AG10803 (cell line): ENCODE measurements at regions not wholly inside any gene's neighbourhood (a gene's known extent, or its start where the extent isn't known, plus 50 kb on each side); places are given as distances from the start of the nearest gene placed in this dataset.

Experiments used
- DNase-seq: peaks from one replicate; pipeline ENCODE4 v3.0.0; 2010; ENCODE audit warnings: low read depth
- H3K4me3 ChIP-seq: 2 replicates; pipeline ENCODE4 v1.5.1; 2011; ENCODE audit warnings: mild to moderate bottlenecking, low read length, control low read depth
- TF ChIP-seq, protein P1 (sequence below): conservative IDR thresholded peaks from 2 replicates; pipeline ENCODE4 v1.5.1; 2011; ENCODE audit warnings: mild to moderate bottlenecking, low read length, control low read depth, inconsistent platforms

DNA sequence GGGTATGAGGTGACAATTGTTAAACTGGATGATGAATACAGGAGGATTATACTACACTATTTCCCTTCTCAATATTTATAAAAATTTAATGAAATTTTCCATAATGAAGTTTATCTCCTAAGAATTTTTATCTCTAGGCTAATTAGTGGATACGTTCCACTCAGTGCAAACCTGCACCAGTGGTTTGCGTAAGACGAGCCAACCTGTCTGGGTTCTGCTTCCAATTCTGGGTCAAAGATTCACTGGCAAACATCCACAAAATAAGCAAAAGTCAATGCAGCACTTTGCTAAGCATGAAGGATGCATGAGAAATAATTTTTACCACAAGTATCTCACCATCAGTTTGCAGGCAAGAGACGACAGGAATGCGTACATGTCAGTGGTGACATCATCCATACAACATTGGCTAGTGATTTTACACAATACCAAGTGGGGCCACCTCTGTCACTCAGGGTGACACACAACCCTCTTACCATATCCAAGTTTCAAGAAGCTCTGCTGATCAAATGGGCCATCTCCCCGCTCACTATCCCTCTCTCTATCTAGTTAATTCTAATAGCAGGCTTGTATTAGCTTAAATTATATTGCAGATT lies 51.7 kb downstream of the FAM50B start:
- TF ChIP-seq, protein P1, sequence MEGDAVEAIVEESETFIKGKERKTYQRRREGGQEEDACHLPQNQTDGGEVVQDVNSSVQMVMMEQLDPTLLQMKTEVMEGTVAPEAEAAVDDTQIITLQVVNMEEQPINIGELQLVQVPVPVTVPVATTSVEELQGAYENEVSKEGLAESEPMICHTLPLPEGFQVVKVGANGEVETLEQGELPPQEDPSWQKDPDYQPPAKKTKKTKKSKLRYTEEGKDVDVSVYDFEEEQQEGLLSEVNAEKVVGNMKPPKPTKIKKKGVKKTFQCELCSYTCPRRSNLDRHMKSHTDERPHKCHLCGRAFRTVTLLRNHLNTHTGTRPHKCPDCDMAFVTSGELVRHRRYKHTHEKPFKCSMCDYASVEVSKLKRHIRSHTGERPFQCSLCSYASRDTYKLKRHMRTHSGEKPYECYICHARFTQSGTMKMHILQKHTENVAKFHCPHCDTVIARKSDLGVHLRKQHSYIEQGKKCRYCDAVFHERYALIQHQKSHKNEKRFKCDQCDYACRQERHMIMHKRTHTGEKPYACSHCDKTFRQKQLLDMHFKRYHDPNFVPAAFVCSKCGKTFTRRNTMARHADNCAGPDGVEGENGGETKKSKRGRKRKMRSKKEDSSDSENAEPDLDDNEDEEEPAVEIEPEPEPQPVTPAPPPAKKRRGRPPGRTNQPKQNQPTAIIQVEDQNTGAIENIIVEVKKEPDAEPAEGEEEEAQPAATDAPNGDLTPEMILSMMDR = no peak
- no peak for DNase-seq
- no peak overlapping the region for H3K4me3 ChIP-seq

DNA sequence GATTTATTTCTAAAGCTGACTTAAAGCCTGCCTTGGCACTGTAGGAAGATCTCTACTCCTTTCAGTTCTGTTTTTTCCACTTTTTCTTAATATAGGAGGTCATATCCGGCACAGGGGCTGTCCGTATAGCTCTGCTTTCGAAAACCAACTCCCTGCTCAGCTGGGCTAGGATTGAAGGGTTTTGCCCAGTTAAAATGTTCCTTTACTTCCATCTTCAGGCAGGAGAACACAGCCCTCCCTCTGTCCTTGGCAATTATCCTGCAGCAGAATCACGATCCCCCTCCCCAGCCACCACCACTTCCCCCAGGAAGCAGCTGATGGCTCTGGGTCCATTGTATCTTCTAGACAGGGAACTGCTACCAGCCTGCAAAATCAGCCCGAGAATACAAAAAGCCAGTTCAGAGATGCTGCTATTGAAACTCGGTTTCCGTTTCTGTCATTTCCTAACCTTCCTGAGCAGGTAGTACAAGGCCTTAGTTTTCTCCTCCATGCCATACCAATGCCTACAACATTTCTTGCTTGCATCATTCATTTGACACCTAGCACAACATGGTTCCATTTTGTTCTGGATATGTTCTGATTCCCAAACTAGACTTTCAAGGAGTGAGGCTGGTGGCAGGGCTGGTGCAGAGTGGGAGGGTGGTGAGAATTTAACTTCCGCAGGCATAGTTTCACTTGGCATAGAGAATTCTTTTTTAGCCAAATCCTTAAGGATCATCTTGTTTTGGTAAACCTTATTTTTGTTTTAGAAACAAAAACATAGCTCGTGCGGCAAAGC lies 53.9 kb downstream of the FAM50B start:
- TF ChIP-seq, protein P1 = no peak
- DNase-seq = no peak
- H3K4me3 ChIP-seq = no peak overlapping the region

DNA sequence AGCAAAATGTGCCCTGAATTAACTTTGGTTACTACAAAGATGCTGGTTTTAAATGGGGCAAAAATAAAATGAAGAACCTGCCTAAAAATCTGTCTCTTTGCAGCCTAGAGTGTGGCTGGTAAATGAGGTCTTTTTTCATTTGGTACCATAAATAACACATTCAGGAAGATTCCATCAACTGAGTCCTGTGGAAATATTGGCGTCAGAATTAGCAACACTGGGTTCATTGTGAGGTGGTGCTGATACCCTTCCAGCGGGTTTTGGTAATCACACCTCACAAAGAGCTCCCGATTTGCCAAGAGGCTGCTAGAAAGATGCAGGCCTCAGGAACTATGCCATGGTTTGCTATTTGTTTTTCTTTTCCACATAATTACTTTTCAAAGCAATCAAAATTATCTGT lies 55.3 kb downstream of the FAM50B start:
- no peak overlapping the region for H3K4me3 ChIP-seq
- TF ChIP-seq, protein P1 = no peak
- no peak for DNase-seq

DNA sequence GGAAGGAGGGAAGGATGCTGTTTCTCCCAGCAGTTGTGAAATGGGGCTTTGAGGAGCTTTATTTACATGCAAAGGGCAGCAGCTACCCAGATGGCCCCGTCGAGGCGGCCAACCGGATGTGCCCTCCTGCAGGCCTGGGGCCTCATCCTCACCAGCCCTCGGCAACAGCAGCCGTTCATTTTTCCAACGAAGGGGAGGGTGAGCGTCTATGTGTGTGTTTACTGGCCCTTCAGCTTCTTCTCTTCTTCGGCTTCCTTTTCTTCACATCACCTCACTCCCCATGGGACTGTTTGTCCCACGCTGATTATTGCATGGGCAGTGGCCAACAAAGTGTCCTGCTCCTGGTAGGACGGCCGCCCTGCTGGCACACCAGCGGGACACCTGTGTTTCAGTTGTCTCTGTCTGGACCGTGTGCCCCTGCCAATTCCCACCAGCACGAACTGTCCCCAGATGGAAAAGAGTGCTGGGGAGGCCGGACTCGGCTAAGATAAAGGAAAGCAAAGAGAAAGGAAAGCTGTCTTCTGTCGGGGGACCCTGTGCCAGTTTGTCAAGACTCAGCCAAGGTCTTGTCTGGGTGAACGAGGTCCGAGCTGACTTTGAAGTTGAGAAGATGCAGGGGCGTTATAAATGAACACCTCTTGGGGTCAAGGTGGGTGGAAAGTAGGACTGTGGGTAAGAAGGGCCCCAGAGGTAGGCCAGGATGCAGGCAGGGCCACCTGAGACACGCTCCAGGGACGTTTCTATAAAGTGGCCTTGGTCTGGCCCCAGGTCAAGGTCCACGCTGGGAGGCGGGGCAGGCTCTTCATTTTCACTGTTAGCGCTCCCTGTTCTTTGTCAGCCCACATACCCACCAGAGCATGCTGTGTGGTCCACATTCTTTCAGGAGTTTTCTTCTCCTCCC lies 57.0 kb downstream of the FAM50B start:
- TF ChIP-seq, protein P1 = no peak
- H3K4me3 ChIP-seq = no peak overlapping the region
- no peak for DNase-seq

DNA sequence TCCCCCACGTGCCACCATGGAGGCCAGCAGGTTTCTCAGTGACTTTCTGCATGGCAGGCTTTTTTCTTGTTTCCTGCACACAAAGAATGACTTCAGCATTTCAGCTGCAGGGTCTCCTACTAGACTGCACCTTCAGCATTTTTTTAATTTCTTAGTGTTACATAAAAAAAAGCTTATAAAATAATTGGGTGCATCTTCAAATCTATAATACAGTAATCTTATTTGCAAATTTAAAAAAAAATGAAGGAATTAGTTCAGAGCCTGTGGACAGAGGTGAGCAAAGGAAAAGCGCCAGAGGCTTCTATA lies 57.6 kb downstream of the FAM50B start:
- no peak for DNase-seq
- TF ChIP-seq, protein P1 = no peak
- no peak overlapping the region for H3K4me3 ChIP-seq

DNA sequence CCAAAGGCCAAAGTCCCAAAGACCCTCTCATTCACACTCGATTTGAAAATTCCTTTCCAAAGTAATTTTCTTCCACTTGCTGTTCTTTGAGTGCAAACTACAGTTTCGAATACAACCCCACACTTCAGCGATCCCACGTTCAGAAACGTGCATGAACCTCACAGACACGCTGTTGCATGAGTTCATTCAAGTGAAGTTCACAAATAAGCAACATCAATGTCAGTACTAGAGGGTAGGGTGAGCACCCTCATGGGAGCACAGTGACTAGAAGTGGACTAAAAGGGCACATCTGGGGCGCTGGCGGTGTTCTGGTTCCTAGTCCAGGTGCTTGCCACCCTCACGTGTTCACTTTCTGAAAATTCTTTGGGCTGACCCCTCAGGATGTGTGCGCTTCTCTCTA lies 59.0 kb downstream of the FAM50B start:
- DNase-seq = no peak
- no peak overlapping the region for H3K4me3 ChIP-seq
- TF ChIP-seq, protein P1 = no peak
